Astrocyte (in vitro differentiated cells and primary cell): ENCODE measurements at regions not wholly inside any gene's neighbourhood (a gene's known extent, or its start where the extent isn't known, plus 50 kb on each side); places are given as distances from the start of the nearest gene placed in this dataset.

Experiments
- CTCF ChIP-seq: IDR thresholded peaks from 2 replicates; pipeline ENCODE4 v1.5.1; 2011; ENCODE audit warnings: low read depth, mild to moderate bottlenecking, inconsistent platforms, low read length, moderate library complexity; ENCODE audit not compliant: insufficient read depth
- EZH2 ChIP-seq: IDR thresholded peaks from 2 replicates; pipeline ENCODE4 v1.6.1; 2012; ENCODE audit warnings: mild to moderate bottlenecking, low read length, inconsistent platforms; ENCODE audit not compliant: insufficient read depth

- TF ChIP-seq CTCF = no peak
- TF ChIP-seq EZH2 = no peak
Observed at GRCh38 chr7:24464861-24465260, 108.4 kb upstream of the PALS2 start.
